GM23338 (cell line): ENCODE measurements at regions not wholly inside any gene's neighbourhood (a gene's known extent, or its start where the extent isn't known, plus 50 kb on each side); places are given as distances from the start of the nearest gene placed in this dataset.

Source experiments
- ATAC-seq: fragments of 200-7000 bp; cut with Tn5 transposase; 3 replicates; pipeline ENCODE4 v1.9.1; 2020
- DNase-seq: peaks from one replicate; pipeline ENCODE4 v3.0.0-alpha.2; 2015; ENCODE audit warnings: low spot score
- H2AFZ ChIP-seq: fragments of 200-600 bp; sonication (generic); 2 replicates; pipeline ENCODE4 v1.8.0; 2016; ENCODE audit warnings: antibody characterized with exemption, mild to moderate bottlenecking, moderate library complexity
- H3F3A ChIP-seq: fragments of 200-600 bp; sonication (generic); replicated peaks from 2 replicates; pipeline ENCODE4 v1.8.0; 2017; ENCODE audit warnings: antibody characterized with exemption, mixed run types, low read depth
- H3K27ac ChIP-seq: fragments of 200-600 bp; sonication (generic); 2 replicates; pipeline ENCODE4 v1.6.1; 2016; ENCODE audit warnings: low read depth
- H3K27me3 ChIP-seq: fragments of 200-600 bp; sonication (generic); 2 replicates; pipeline ENCODE4 v1.8.0; 2016; ENCODE audit warnings: mild to moderate bottlenecking, mixed run types, moderate library complexity; ENCODE audit not compliant: insufficient read depth
- H3K36me3 ChIP-seq: fragments of 200-600 bp; sonication (generic); 2 replicates; pipeline ENCODE4 v1.8.0; 2016; ENCODE audit warnings: mild to moderate bottlenecking; ENCODE audit not compliant: insufficient read depth
- H3K4me1 ChIP-seq: fragments of 200-600 bp; sonication (generic); 2 replicates; pipeline ENCODE4 v1.8.0; 2016; ENCODE audit warnings: mild to moderate bottlenecking, moderate library complexity; ENCODE audit not compliant: insufficient read depth
- H3K4me2 ChIP-seq: fragments of 200-600 bp; sonication (generic); 2 replicates; pipeline ENCODE4 v1.7.1; 2017; ENCODE audit warnings: mixed run types
- H3K4me3 ChIP-seq: fragments of 200-600 bp; sonication (generic); 2 replicates; pipeline ENCODE4 v1.6.1; 2016; ENCODE audit warnings: mixed run types
- H3K79me2 ChIP-seq: fragments of 200-600 bp; sonication (generic); replicated peaks from 2 replicates; pipeline ENCODE4 v1.8.0; 2017; ENCODE audit warnings: mild to moderate bottlenecking; ENCODE audit not compliant: insufficient read depth
- H3K9me2 ChIP-seq: fragments of 200-600 bp; sonication (generic); 2 replicates; pipeline ENCODE4 v1.8.0; 2017; ENCODE audit not compliant: insufficient read depth
- H4K20me1 ChIP-seq: fragments of 200-600 bp; sonication (generic); replicated peaks from 2 replicates; pipeline ENCODE4 v1.8.0; 2017; ENCODE audit warnings: mild to moderate bottlenecking; ENCODE audit not compliant: insufficient read depth
- H3K27ac Mint-ChIP-seq: 2 replicates; pipeline ENCODE4 v1.8.0; 2020; ENCODE audit warnings: inconsistent platforms, mild to moderate bottlenecking, moderate library complexity, mixed read lengths
- H3K27me3 Mint-ChIP-seq: 3 replicates; pipeline ENCODE4 v1.8.0; 2022; ENCODE audit warnings: low read depth, mild to moderate bottlenecking, moderate library complexity, mixed read lengths, inconsistent platforms; ENCODE audit not compliant: insufficient read depth, poor library complexity
- H3K36me3 Mint-ChIP-seq: 3 replicates; pipeline ENCODE4 v1.8.0; 2021; ENCODE audit warnings: low read depth, mild to moderate bottlenecking, inconsistent platforms, moderate library complexity, mixed read lengths
- H3K4me1 Mint-ChIP-seq: 3 replicates; pipeline ENCODE4 v1.8.0; 2020; ENCODE audit warnings: mild to moderate bottlenecking, inconsistent platforms, mixed read lengths
- H3K4me3 Mint-ChIP-seq: 3 replicates; pipeline ENCODE4 v1.8.0; 2021; ENCODE audit warnings: moderate library complexity, mild to moderate bottlenecking, inconsistent platforms, mixed read lengths
- H3K9me3 Mint-ChIP-seq: 3 replicates; pipeline ENCODE4 v1.8.0; 2020; ENCODE audit warnings: moderate library complexity, mild to moderate bottlenecking, inconsistent platforms, mixed read lengths
- CREB1 ChIP-seq: fragments of 250-450 bp; sonication (Bioruptor Pico); IDR thresholded peaks from 2 replicates; pipeline ENCODE4 v1.5.0; 2020; ENCODE audit warnings: low read depth, mild to moderate bottlenecking, moderate library complexity
- ETS1 ChIP-seq: IDR thresholded peaks from 2 replicates; pipeline ENCODE4 v1.6.1; 2016; ENCODE audit warnings: antibody characterized with exemption
- EZH2 ChIP-seq: fragments of 200-600 bp; sonication (generic); IDR thresholded peaks from one replicate; pipeline ENCODE4 v1.8.0; 2017; ENCODE audit warnings: antibody characterized with exemption, mild to moderate bottlenecking, low read depth; ENCODE audit not compliant: unreplicated experiment
- EZH2phosphoT487 ChIP-seq: fragments of 200-600 bp; sonication (generic); IDR thresholded peaks from one replicate; pipeline ENCODE4 v1.8.1; 2018; ENCODE audit warnings: antibody characterized with exemption; ENCODE audit not compliant: unreplicated experiment
- JUNB ChIP-seq: IDR thresholded peaks from one replicate; pipeline ENCODE4 v1.6.1; 2016; ENCODE audit warnings: antibody characterized with exemption; ENCODE audit not compliant: unreplicated experiment
- NANOG ChIP-seq: IDR thresholded peaks from 2 replicates; pipeline ENCODE4 v1.6.1; 2016; ENCODE audit warnings: antibody characterized with exemption, borderline replicate concordance
- POLR2AphosphoS5 ChIP-seq: IDR thresholded peaks from 2 replicates; pipeline ENCODE4 v1.6.1; 2016; ENCODE audit warnings: antibody characterized with exemption, low read depth
- STAT1 ChIP-seq: IDR thresholded peaks from one replicate; pipeline ENCODE4 v1.6.1; 2016; ENCODE audit warnings: antibody characterized with exemption; ENCODE audit not compliant: unreplicated experiment
- ZNF114 ChIP-seq: fragments of 250-450 bp; sonication (Bioruptor Pico); IDR thresholded peaks from 2 replicates; pipeline ENCODE4 v1.5.0; 2020; ENCODE audit warnings: mild to moderate bottlenecking, moderate library complexity
- ZNF331 ChIP-seq: fragments of 250-450 bp; sonication (Bioruptor Pico); IDR thresholded peaks from 2 replicates; pipeline ENCODE4 v1.5.0; 2020; ENCODE audit warnings: low read depth, mild to moderate bottlenecking, moderate library complexity
- TF ChIP-seq, protein P1 (sequence below), 2 experiments: fragments of 200-600 bp in 1 of 2; sonication (generic) in 1 of 2; conservative IDR thresholded peaks; 2 replicates each; pipeline versions ENCODE4 v1.5.1 to v1.6.1; 2016 to 2017; ENCODE audit warnings: antibody characterized with exemption in 2 of 2, low read depth in 2 of 2, mild to moderate bottlenecking in 2 of 2, moderate library complexity in 1 of 2
- TF ChIP-seq, protein P2 (sequence below): IDR thresholded peaks from one replicate; pipeline ENCODE4 v1.6.1; 2018; ENCODE audit warnings: antibody characterized with exemption; ENCODE audit not compliant: unreplicated experiment

- no peak for TF ChIP-seq STAT1
- TF ChIP-seq ETS1, result no peak
- no peak for TF ChIP-seq JUNB
- TF ChIP-seq CREB1 (CRISPR knock-in tag), result no peak
- no peak for TF ChIP-seq NANOG
Observed at GRCh38 chr5:171663311-171664085, 122.1 kb upstream of the SMIM23 start.

GRCh38 chr5:171664489-171664888 is 121.1 kb upstream of the SMIM23 start:
- Histone ChIP-seq H3K4me1 (peaks cover 17% of the 10 kb centered on the region), H3K36me3 (no peaks in the 10 kb centered on the region), H3K27me3 (no peaks in the 10 kb centered on the region; the same call in 1 of the 2 replicates), H3K27ac (no peak overlapping the region), H3K4me2 (no peak overlapping the region), H3K9me2 (no peaks in the 10 kb centered on the region), H2AFZ (no peak overlapping the region), H3K79me2 (no peaks in the 10 kb centered on the region), H3K4me3 (no peak overlapping the region), H3F3A (no peaks in the 10 kb centered on the region), H4K20me1 (no peaks in the 10 kb centered on the region)
- no peaks in the 10 kb centered on the region for H3K9me3 Mint-ChIP-seq
- H3K4me3 Mint-ChIP-seq, result no peak overlapping the region
- no peak overlapping the region for H3K27ac Mint-ChIP-seq
- peaks cover 10% of the 10 kb centered on the region; the same call in 2 of the 3 replicates for H3K4me1 Mint-ChIP-seq
- no peaks in the 10 kb centered on the region for H3K36me3 Mint-ChIP-seq
- DNase-seq (no peak), ATAC-seq (no peak)
- H3K27me3 Mint-ChIP-seq, result no peaks in the 10 kb centered on the region
- no peak for TF ChIP-seq EZH2
- TF ChIP-seq NANOG, result no peak
- no peak for TF ChIP-seq ETS1
- no peak for TF ChIP-seq ZNF114 (CRISPR knock-in tag)
- TF ChIP-seq, protein P1, sequence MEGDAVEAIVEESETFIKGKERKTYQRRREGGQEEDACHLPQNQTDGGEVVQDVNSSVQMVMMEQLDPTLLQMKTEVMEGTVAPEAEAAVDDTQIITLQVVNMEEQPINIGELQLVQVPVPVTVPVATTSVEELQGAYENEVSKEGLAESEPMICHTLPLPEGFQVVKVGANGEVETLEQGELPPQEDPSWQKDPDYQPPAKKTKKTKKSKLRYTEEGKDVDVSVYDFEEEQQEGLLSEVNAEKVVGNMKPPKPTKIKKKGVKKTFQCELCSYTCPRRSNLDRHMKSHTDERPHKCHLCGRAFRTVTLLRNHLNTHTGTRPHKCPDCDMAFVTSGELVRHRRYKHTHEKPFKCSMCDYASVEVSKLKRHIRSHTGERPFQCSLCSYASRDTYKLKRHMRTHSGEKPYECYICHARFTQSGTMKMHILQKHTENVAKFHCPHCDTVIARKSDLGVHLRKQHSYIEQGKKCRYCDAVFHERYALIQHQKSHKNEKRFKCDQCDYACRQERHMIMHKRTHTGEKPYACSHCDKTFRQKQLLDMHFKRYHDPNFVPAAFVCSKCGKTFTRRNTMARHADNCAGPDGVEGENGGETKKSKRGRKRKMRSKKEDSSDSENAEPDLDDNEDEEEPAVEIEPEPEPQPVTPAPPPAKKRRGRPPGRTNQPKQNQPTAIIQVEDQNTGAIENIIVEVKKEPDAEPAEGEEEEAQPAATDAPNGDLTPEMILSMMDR (conservative IDR thresholded peaks at IDR 0.05; ENCODE audit: low read depth in 2 of 2), result no peak
- no peak for TF ChIP-seq EZH2phosphoT487
- no peak for TF ChIP-seq CREB1 (CRISPR knock-in tag)
- TF ChIP-seq POLR2AphosphoS5, result no peak
- no peak for TF ChIP-seq JUNB
- TF ChIP-seq ZNF331 (CRISPR knock-in tag), result no peak
- TF ChIP-seq, protein P2, sequence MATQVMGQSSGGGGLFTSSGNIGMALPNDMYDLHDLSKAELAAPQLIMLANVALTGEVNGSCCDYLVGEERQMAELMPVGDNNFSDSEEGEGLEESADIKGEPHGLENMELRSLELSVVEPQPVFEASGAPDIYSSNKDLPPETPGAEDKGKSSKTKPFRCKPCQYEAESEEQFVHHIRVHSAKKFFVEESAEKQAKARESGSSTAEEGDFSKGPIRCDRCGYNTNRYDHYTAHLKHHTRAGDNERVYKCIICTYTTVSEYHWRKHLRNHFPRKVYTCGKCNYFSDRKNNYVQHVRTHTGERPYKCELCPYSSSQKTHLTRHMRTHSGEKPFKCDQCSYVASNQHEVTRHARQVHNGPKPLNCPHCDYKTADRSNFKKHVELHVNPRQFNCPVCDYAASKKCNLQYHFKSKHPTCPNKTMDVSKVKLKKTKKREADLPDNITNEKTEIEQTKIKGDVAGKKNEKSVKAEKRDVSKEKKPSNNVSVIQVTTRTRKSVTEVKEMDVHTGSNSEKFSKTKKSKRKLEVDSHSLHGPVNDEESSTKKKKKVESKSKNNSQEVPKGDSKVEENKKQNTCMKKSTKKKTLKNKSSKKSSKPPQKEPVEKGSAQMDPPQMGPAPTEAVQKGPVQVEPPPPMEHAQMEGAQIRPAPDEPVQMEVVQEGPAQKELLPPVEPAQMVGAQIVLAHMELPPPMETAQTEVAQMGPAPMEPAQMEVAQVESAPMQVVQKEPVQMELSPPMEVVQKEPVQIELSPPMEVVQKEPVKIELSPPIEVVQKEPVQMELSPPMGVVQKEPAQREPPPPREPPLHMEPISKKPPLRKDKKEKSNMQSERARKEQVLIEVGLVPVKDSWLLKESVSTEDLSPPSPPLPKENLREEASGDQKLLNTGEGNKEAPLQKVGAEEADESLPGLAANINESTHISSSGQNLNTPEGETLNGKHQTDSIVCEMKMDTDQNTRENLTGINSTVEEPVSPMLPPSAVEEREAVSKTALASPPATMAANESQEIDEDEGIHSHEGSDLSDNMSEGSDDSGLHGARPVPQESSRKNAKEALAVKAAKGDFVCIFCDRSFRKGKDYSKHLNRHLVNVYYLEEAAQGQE, result no peak

More at GRCh38 chr5:171663311-171664085, 122.1 kb upstream of the SMIM23 start:
- no peaks in the 10 kb centered on the region for H3K79me2 ChIP-seq
- Mint-ChIP-seq H3K27me3 (no peaks in the 10 kb centered on the region), H3K4me3 (no peak overlapping the region), H3K27ac (no peak overlapping the region), H3K9me3 (no peaks in the 10 kb centered on the region), H3K4me1 (peaks cover 12% of the 10 kb centered on the region; the same call in 2 of the 3 replicates), H3K36me3 (no peaks in the 10 kb centered on the region)
- no peak overlapping the region for H3K4me2 ChIP-seq
- no peak overlapping the region for H3K4me3 ChIP-seq
- H3K27ac ChIP-seq, result no peak overlapping the region
- H3K4me1 ChIP-seq, result peaks cover 12% of the 10 kb centered on the region
- H3K9me2 ChIP-seq, result no peaks in the 10 kb centered on the region
- H3K36me3 ChIP-seq, result no peaks in the 10 kb centered on the region
- no peak for DNase-seq
- H3K27me3 ChIP-seq, result no peaks in the 10 kb centered on the region; the same call in 1 of the 2 replicates
- H4K20me1 ChIP-seq, result no peaks in the 10 kb centered on the region
- no peak overlapping the region for H2AFZ ChIP-seq
- no peaks in the 10 kb centered on the region for H3F3A ChIP-seq
- ATAC-seq, result no peak
